ENCODE measurements at regions not wholly inside any gene's neighbourhood (a gene's known extent, or its start where the extent isn't known, plus 50 kb on each side); places are given as distances from the start of the nearest gene placed in this dataset.

- TF ChIP-seq, protein P1, sequence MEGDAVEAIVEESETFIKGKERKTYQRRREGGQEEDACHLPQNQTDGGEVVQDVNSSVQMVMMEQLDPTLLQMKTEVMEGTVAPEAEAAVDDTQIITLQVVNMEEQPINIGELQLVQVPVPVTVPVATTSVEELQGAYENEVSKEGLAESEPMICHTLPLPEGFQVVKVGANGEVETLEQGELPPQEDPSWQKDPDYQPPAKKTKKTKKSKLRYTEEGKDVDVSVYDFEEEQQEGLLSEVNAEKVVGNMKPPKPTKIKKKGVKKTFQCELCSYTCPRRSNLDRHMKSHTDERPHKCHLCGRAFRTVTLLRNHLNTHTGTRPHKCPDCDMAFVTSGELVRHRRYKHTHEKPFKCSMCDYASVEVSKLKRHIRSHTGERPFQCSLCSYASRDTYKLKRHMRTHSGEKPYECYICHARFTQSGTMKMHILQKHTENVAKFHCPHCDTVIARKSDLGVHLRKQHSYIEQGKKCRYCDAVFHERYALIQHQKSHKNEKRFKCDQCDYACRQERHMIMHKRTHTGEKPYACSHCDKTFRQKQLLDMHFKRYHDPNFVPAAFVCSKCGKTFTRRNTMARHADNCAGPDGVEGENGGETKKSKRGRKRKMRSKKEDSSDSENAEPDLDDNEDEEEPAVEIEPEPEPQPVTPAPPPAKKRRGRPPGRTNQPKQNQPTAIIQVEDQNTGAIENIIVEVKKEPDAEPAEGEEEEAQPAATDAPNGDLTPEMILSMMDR (IDR thresholded peaks at IDR 0.05), result no peak
- TF ChIP-seq ZFX (IDR thresholded peaks at IDR 0.05; ENCODE audit: borderline replicate concordance), result no peak
These were observed 445.2 kb downstream of the EPM2A start for GRCh38 chr6:145290122-145290521.

Measured in 22Rv1 (cell line).